Neural crest cell (in vitro differentiated cells): ENCODE measurements at regions not wholly inside any gene's neighbourhood (a gene's known extent, or its start where the extent isn't known, plus 50 kb on each side); places are given as distances from the start of the nearest gene placed in this dataset.

ENCODE experiments used
- DNase-seq: peaks from one replicate; pipeline ENCODE4 v3.0.0; 2021; ENCODE audit warnings: low read depth, mixed read lengths, low spot score
- H3K27ac Mint-ChIP-seq: one replicate; pipeline ENCODE4 v1.8.0; 2021; ENCODE audit warnings: mild to moderate bottlenecking, mixed read lengths; ENCODE audit not compliant: unreplicated experiment
- H3K27me3 Mint-ChIP-seq: 2 replicates; pipeline ENCODE4 v1.8.0; 2021; ENCODE audit warnings: low read depth, mild to moderate bottlenecking, mixed read lengths
- H3K36me3 Mint-ChIP-seq: 2 replicates; pipeline ENCODE4 v1.8.0; 2021; ENCODE audit warnings: low read depth, mild to moderate bottlenecking, mixed read lengths
- H3K4me1 Mint-ChIP-seq: 2 replicates; pipeline ENCODE4 v1.8.0; 2021; ENCODE audit warnings: mixed read lengths
- H3K4me3 Mint-ChIP-seq: one replicate; pipeline ENCODE4 v1.8.0; 2021; ENCODE audit warnings: mild to moderate bottlenecking, mixed read lengths
- H3K9me3 Mint-ChIP-seq: 2 replicates; pipeline ENCODE4 v1.8.0; 2021; ENCODE audit warnings: mixed read lengths
- CTCF ChIP-seq: fragments of 200-600 bp; sonication (generic); conservative IDR thresholded peaks from 2 replicates; pipeline ENCODE4 v1.5.0; 2021; ENCODE audit warnings: antibody characterized with exemption, mild to moderate bottlenecking

DNA sequence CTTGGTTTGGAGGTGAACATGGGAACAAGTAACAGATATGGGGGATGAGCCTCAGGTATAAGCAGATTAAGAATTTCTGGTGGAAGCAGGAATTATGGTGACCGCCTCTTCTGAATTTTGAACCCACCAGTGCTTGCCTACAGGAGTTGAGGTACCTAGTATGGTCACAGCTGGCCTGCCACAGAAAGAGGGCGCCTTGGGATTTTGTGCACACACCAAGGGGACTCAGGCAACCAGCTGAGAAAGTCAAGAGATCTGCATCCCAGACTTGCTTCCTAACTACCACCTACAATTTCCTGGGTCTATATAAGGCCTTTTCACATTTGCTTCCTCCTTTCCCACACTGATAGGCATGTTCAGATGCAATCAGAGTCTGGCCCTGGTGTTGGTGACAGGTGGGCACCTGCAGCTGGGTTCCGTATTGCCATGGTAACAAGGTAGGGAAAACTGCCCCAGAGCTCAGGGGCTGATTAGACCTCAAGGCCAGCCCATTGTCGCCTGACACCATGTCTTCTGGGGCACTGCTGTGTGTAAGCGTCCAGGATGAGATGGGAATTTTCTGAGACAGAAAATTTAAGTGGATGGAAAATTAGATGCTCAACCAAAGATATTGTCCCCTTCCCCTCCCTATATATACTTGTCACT, 75.9 kb upstream of the RASGRF1 start:
- H3K4me3 Mint-ChIP-seq = no peak overlapping the region
- H3K36me3 Mint-ChIP-seq = no peaks in the 10 kb centered on the region
- no peak for DNase-seq
- peaks cover 22% of the 10 kb centered on the region for H3K27me3 Mint-ChIP-seq
- H3K9me3 Mint-ChIP-seq = peaks cover 4% of the 10 kb centered on the region
- H3K4me1 Mint-ChIP-seq = peaks cover 15% of the 10 kb centered on the region
- H3K27ac Mint-ChIP-seq = no peak overlapping the region
- TF ChIP-seq CTCF = no peak

DNA sequence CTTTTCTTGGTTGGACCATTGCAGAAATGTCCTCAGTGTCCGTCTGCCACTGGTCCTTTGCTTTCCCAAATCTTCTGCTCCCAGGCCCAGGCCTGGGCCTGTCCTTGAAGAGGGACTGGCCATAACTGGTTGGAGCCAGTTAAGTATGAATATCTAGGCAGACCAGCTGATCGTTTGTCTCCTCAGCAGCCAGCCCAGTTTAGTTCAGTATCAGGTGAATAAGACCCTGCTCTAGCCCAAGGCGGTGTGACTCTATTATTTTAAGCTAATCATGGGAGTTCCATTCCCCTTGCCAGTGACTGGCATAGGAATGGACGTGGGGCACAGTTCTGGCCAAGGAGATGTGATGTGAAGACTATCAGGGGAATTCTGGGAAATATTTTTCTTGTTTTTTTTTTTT, 73.9 kb upstream of the RASGRF1 start:
- TF ChIP-seq CTCF = no peak
- no peak overlapping the region for H3K27ac Mint-ChIP-seq
- H3K4me3 Mint-ChIP-seq = no peak overlapping the region
- peaks cover 7% of the 10 kb centered on the region for H3K4me1 Mint-ChIP-seq
- peaks cover 4% of the 10 kb centered on the region for H3K9me3 Mint-ChIP-seq
- DNase-seq = no peak
- H3K27me3 Mint-ChIP-seq = peaks cover 10% of the 10 kb centered on the region
- H3K36me3 Mint-ChIP-seq = no peaks in the 10 kb centered on the region

DNA sequence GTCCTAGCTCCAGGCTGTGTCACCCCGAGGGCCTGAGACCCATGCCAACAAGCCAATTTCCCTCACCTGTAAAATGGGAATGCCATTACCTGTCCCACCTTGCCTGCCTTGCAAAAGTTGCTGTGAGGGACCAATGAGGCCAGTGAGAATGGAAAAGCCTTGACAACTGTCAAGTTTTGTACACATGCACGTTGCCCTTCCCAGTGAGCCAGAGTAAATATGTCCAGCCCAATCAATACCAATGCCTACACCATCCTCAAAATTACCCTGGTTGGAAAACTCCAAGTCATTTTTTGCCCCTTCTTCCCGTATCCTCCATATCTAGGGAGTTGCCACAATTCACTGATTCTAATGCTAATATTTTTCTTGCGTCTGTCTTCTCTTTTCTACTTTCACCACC, 73.5 kb upstream of the RASGRF1 start:
- H3K4me1 Mint-ChIP-seq = peaks cover 2% of the 10 kb centered on the region
- no peak overlapping the region for H3K27ac Mint-ChIP-seq
- peaks cover 8% of the 10 kb centered on the region for H3K27me3 Mint-ChIP-seq
- TF ChIP-seq CTCF = no peak
- no peaks in the 10 kb centered on the region for H3K36me3 Mint-ChIP-seq
- H3K9me3 Mint-ChIP-seq = peaks cover 4% of the 10 kb centered on the region
- no peak overlapping the region for H3K4me3 Mint-ChIP-seq
- no peak for DNase-seq

- peaks cover 8% of the 10 kb centered on the region for H3K27me3 Mint-ChIP-seq
- peaks cover 4% of the 10 kb centered on the region for H3K9me3 Mint-ChIP-seq
- H3K4me3 Mint-ChIP-seq = no peak overlapping the region
- no peak for TF ChIP-seq CTCF
- H3K27ac Mint-ChIP-seq = no peak overlapping the region
- DNase-seq = no peak
- H3K4me1 Mint-ChIP-seq = no peaks in the 10 kb centered on the region
- no peaks in the 10 kb centered on the region for H3K36me3 Mint-ChIP-seq
These were observed 72.8 kb upstream of the RASGRF1 start for GRCh38 chr15:79163395-79163794.

- TF ChIP-seq CTCF = no peak
- Mint-ChIP-seq H3K36me3 (no peaks in the 10 kb centered on the region), H3K27ac (no peak overlapping the region), H3K4me1 (no peaks in the 10 kb centered on the region), H3K27me3 (peaks cover 5% of the 10 kb centered on the region), H3K4me3 (no peak overlapping the region), H3K9me3 (no peaks in the 10 kb centered on the region)
- DNase-seq = no peak
These were observed 71.4 kb upstream of the RASGRF1 start for GRCh38 chr15:79161837-79162508.
